Stimulated activated CD4-positive, alpha-beta T cell treated with anti-CD3 and anti-CD28 coated beads, Interleukin-4, amount 100 ng/mL, for 4 hours (primary cell): ENCODE measurements at regions not wholly inside any gene's neighbourhood (a gene's known extent, or its start where the extent isn't known, plus 50 kb on each side); places are given as distances from the start of the nearest gene placed in this dataset.
"Not testable (repeated sequence)": the region's sequence is repeated elsewhere in the genome, so short reads cannot be mapped to it uniquely, and the experiment has no call there.

Source experiments
- DNase-seq, 2 experiments: peaks; one replicate each; pipeline ENCODE4 v3.0.0-alpha.2; 2020

- DNase-seq, result no peak
Observed at GRCh38 chr6:11450037-11450436, 87.5 kb upstream of the TMEM170B start.

- no peak for DNase-seq
Observed at GRCh38 chr6:11449408-11449807, 88.1 kb upstream of the TMEM170B start.

- no peak for DNase-seq
Observed at GRCh38 chr6:11448038-11448437, 89.5 kb upstream of the TMEM170B start.

GRCh38 chr6:11447265-11447664 is 90.3 kb upstream of the TMEM170B start:
- DNase-seq, result no peak

- DNase-seq, result no peak
Observed at GRCh38 chr6:11445146-11445545, 92.4 kb upstream of the TMEM170B start.

GRCh38 chr6:11443125-11443524 is 94.4 kb upstream of the TMEM170B start:
- not testable (repeated sequence) for DNase-seq

- DNase-seq, result no peak
Observed at GRCh38 chr6:11442495-11442894, 95.1 kb upstream of the TMEM170B start.

- DNase-seq, result no peak
Observed at GRCh38 chr6:11439876-11440275, 97.7 kb upstream of the TMEM170B start.

- no peak for DNase-seq
Observed at GRCh38 chr6:11439017-11439420, 98.5 kb upstream of the TMEM170B start.

- DNase-seq, result no peak
Observed at GRCh38 chr6:11437824-11438459, 99.6 kb upstream of the TMEM170B start.

- no peak for DNase-seq
Observed at GRCh38 chr6:11436508-11437096, 100.9 kb upstream of the TMEM170B start.

GRCh38 chr6:11434565-11435326 is 102.8 kb upstream of the TMEM170B start:
- DNase-seq, result no peak

- no peak for DNase-seq
Observed at GRCh38 chr6:11433860-11434259, 103.7 kb upstream of the TMEM170B start.

GRCh38 chr6:11432713-11433450 is 104.7 kb upstream of the TMEM170B start:
- DNase-seq, result no peak

GRCh38 chr6:11432091-11432490 is 105.5 kb upstream of the TMEM170B start:
- DNase-seq, result no peak

- DNase-seq, result no peak
Observed at GRCh38 chr6:11431455-11431937, 106.1 kb upstream of the TMEM170B start.

- DNase-seq, result no peak
Observed at GRCh38 chr6:11430036-11430435, 107.5 kb upstream of the TMEM170B start.

GRCh38 chr6:11429577-11429976 is 108.0 kb upstream of the TMEM170B start:
- DNase-seq, result peak in 1 of 2 experiments; percentile 10

GRCh38 chr6:11428895-11429294 is 108.7 kb upstream of the TMEM170B start:
- DNase-seq, result no peak

GRCh38 chr6:11428371-11428770 is 109.2 kb upstream of the TMEM170B start:
- DNase-seq, result no peak

GRCh38 chr6:11427723-11428245 is 109.8 kb upstream of the TMEM170B start:
- no peak for DNase-seq

- DNase-seq, result no peak
Observed at GRCh38 chr6:11427091-11427722, 110.3 kb upstream of the TMEM170B start.

- no peak for DNase-seq
Observed at GRCh38 chr6:11426571-11426970, 111.0 kb upstream of the TMEM170B start.
